H1 (cell line): ENCODE measurements at regions not wholly inside any gene's neighbourhood (a gene's known extent, or its start where the extent isn't known, plus 50 kb on each side); places are given as distances from the start of the nearest gene placed in this dataset.

Experiments
- CTCF ChIA-PET: fragments of 300-600 bp; sonication (Branson Sonifier 250); formaldehyde crosslinking; loops from one replicate; lab custom pipeline; 2021; ENCODE audit not compliant: partially characterized antibody; lab: Charles Lee
- POLR2A ChIA-PET: fragments of 300-600 bp; sonication (Branson Sonifier 250); formaldehyde crosslinking; loops from one replicate; lab custom pipeline; 2021; ENCODE audit warnings: inconsistent platforms; ENCODE audit not compliant: partially characterized antibody; lab: Charles Lee
- DNase-seq, 2 experiments: peaks; one replicate each; pipeline versions ENCODE4 v3.0.0 to v3.0.0-alpha.2; 2010 to 2022; ENCODE audit warnings: low spot score in 2 of 2, low read depth in 1 of 2, mixed read lengths in 1 of 2
- FAIRE-seq: peaks from 2 replicates; lab custom pipeline; 2011; peaks lifted over from hg19 to GRCh38; lab: Jason Lieb, UNC
- H2AFZ ChIP-seq: 2 replicates; pipeline ENCODE4 v1.8.1; 2012; ENCODE audit warnings: low read length, inconsistent platforms
- H2AK5ac ChIP-seq: 2 replicates; pipeline ENCODE4 v1.6.1; 2013; ENCODE audit warnings: low read depth, low read length
- H2BK120ac ChIP-seq: replicated peaks from 2 replicates; pipeline ENCODE3; 2013; ENCODE audit warnings: low read depth, low read length, inconsistent platforms
- H2BK12ac ChIP-seq: 2 replicates; pipeline ENCODE4 v1.6.1; 2013; ENCODE audit warnings: low read depth, low read length
- H2BK15ac ChIP-seq: 2 replicates; pipeline ENCODE4 v1.6.1; 2013; ENCODE audit warnings: low read length
- H2BK20ac ChIP-seq: 2 replicates; pipeline ENCODE4 v1.6.1; 2013; ENCODE audit warnings: low read length
- H2BK5ac ChIP-seq: 2 replicates; pipeline ENCODE4 v1.6.1; 2013; ENCODE audit warnings: low read depth, low read length
- H3K14ac ChIP-seq: 2 replicates; pipeline ENCODE4 v1.6.1; 2013; ENCODE audit warnings: inconsistent platforms; ENCODE audit not compliant: insufficient read length
- H3K18ac ChIP-seq: 2 replicates; pipeline ENCODE4 v1.6.1; 2013; ENCODE audit warnings: low read length; ENCODE audit errors: extremely low read depth
- H3K23ac ChIP-seq: 2 replicates; pipeline ENCODE4 v1.6.1; 2013; ENCODE audit warnings: inconsistent platforms; ENCODE audit not compliant: insufficient read length
- H3K23me2 ChIP-seq: 2 replicates; pipeline ENCODE4 v1.6.1; 2013; ENCODE audit warnings: low read depth, low read length
- H3K27ac ChIP-seq: 2 replicates; pipeline ENCODE4 v1.6.1; 2011; ENCODE audit warnings: low read depth, low read length, inconsistent platforms
- H3K27me3 ChIP-seq, 4 experiments: replicated peaks in 1 of 4; 1 replicate in 1 of 4; 2 replicates in 3 of 4; pipeline versions ENCODE4 v1.6.1 to v1.8.1; 2011 to 2013; ENCODE audit warnings: low read length in 3 of 4, mild to moderate bottlenecking in 3 of 4, inconsistent platforms in 2 of 4, mixed read lengths in 2 of 4, moderate library complexity in 1 of 4; ENCODE audit not compliant: control insufficient read depth in 3 of 4, insufficient read depth in 3 of 4; ENCODE audit errors: extremely low read depth in 1 of 4
- H3K36me3 ChIP-seq, 4 experiments: 2 replicates each; pipeline versions ENCODE4 v1.6.1 to v1.8.1; 2011 to 2013; ENCODE audit warnings: mild to moderate bottlenecking in 4 of 4, low read length in 3 of 4, moderate library complexity in 2 of 4, control low read depth in 1 of 4, inconsistent platforms in 1 of 4; ENCODE audit not compliant: insufficient read depth in 4 of 4, control insufficient read depth in 2 of 4
- H3K4ac ChIP-seq: replicated peaks from 2 replicates; pipeline ENCODE3; 2013; ENCODE audit warnings: low read length, low read depth, mixed read lengths, inconsistent platforms; ENCODE audit not compliant: insufficient read length
- H3K4me1 ChIP-seq, 4 experiments: replicated peaks in 1 of 4; 1 replicate in 1 of 4; 2 replicates in 3 of 4; pipeline versions ENCODE4 v1.6.1 to v1.8.1; 2011 to 2013; ENCODE audit warnings: low read length in 3 of 4, inconsistent platforms in 2 of 4, mixed read lengths in 1 of 4; ENCODE audit not compliant: insufficient read depth in 4 of 4, control insufficient read depth in 3 of 4
- H3K4me2 ChIP-seq, 2 experiments: 2 replicates each; pipeline versions ENCODE4 v1.6.1 to v1.8.1; 2011 to 2013; ENCODE audit warnings: low read depth in 2 of 2, low read length in 2 of 2, control low read depth in 1 of 2, inconsistent platforms in 1 of 2, mild to moderate bottlenecking in 1 of 2; ENCODE audit not compliant: insufficient read depth in 1 of 2
- H3K4me3 ChIP-seq, 4 experiments: fragments of 200-600, 300-600 bp in 1 of 4; sonication (generic), shearing (Covaris generic), sonication (Bioruptor Twin) in 1 of 4; 2 replicates each; pipeline versions ENCODE4 v1.5.1 to v1.8.1; 2011 to 2016; ENCODE audit warnings: low read length in 4 of 4, low read depth in 3 of 4, control low read depth in 2 of 4, inconsistent platforms in 2 of 4, mild to moderate bottlenecking in 2 of 4, mixed read lengths in 1 of 4, moderate library complexity in 1 of 4; ENCODE audit not compliant: insufficient read depth in 2 of 4; ENCODE audit errors: extremely low read depth in 1 of 4
- H3K56ac ChIP-seq: replicated peaks from 2 replicates; pipeline ENCODE3; 2013; ENCODE audit warnings: low read depth, mild to moderate bottlenecking, mixed read lengths, low read length, inconsistent platforms; ENCODE audit not compliant: insufficient read length
- H3K79me1 ChIP-seq: 2 replicates; pipeline ENCODE4 v1.6.1; 2013; ENCODE audit warnings: low read depth, low read length, control low read depth
- H3K79me2 ChIP-seq, 2 experiments: 2 replicates each; pipeline versions ENCODE4 v1.6.1 to v1.8.1; 2012 to 2013; ENCODE audit warnings: low read length in 2 of 2, mild to moderate bottlenecking in 2 of 2, inconsistent platforms in 1 of 2; ENCODE audit not compliant: insufficient read depth in 2 of 2, control insufficient read depth in 1 of 2
- H3K9ac ChIP-seq, 4 experiments: replicated peaks in 1 of 4; 1 replicate in 1 of 4; 2 replicates in 3 of 4; pipeline versions ENCODE4 v1.6.1 to v1.8.1; 2011 to 2013; ENCODE audit warnings: low read depth in 3 of 4, low read length in 3 of 4, control low read depth in 2 of 4, mild to moderate bottlenecking in 2 of 4, moderate library complexity in 2 of 4, inconsistent platforms in 1 of 4; ENCODE audit errors: extremely low read depth in 1 of 4
- H3K9me3 ChIP-seq, 2 experiments: 2 replicates each; pipeline versions ENCODE4 v1.6.1 to v1.8.1; 2012 to 2013; ENCODE audit warnings: mild to moderate bottlenecking in 2 of 2, moderate library complexity in 2 of 2, control low read depth in 1 of 2, inconsistent platforms in 1 of 2, low read depth in 1 of 2, low read length in 1 of 2, mixed read lengths in 1 of 2; ENCODE audit not compliant: insufficient read depth in 2 of 2
- H4K20me1 ChIP-seq, 2 experiments: replicated peaks in 1 of 2; 2 replicates each; pipeline versions ENCODE3 to v1.8.1; 2011 to 2013; ENCODE audit warnings: inconsistent platforms in 2 of 2, low read length in 2 of 2, mild to moderate bottlenecking in 1 of 2; ENCODE audit not compliant: insufficient read depth in 2 of 2, control insufficient read depth in 1 of 2
- H4K5ac ChIP-seq: 2 replicates; pipeline ENCODE4 v1.6.1; 2013; ENCODE audit warnings: low read length, low read depth, mixed read lengths, inconsistent platforms; ENCODE audit not compliant: insufficient read length
- H4K8ac ChIP-seq: 2 replicates; pipeline ENCODE4 v1.8.0; 2013; ENCODE audit warnings: mild to moderate bottlenecking, moderate library complexity, low read length, inconsistent platforms; ENCODE audit not compliant: insufficient read depth; ENCODE audit errors: extremely low read depth
- H4K91ac ChIP-seq: replicated peaks from 2 replicates; pipeline ENCODE3; 2013; ENCODE audit warnings: low read length, mixed read lengths, inconsistent platforms; ENCODE audit not compliant: insufficient read length
- ATF2 ChIP-seq: IDR thresholded peaks from 2 replicates; pipeline ENCODE4 v1.6.1; 2012; ENCODE audit warnings: low read length, inconsistent platforms
- CEBPB ChIP-seq: IDR thresholded peaks from 2 replicates; pipeline ENCODE4 v1.6.1; 2012; ENCODE audit warnings: low read depth, low read length
- EZH2 ChIP-seq: fragments of 200-600 bp; sonication (generic); IDR thresholded peaks from 2 replicates; pipeline ENCODE4 v1.7.1; 2012; ENCODE audit warnings: low read depth, mild to moderate bottlenecking, moderate library complexity, low read length, inconsistent platforms; ENCODE audit not compliant: severe bottlenecking
- JUND ChIP-seq: IDR thresholded peaks from 2 replicates; pipeline ENCODE4 v1.6.1; 2011; ENCODE audit warnings: mild to moderate bottlenecking, improper control_type of control experiment, low read length
- KDM1A ChIP-seq: fragments of 200-600, 300-600 bp; sonication (generic); IDR thresholded peaks from 2 replicates; pipeline ENCODE4 v1.7.1; 2016; ENCODE audit warnings: mild to moderate bottlenecking, low read length, borderline replicate concordance
- KDM4A ChIP-seq: IDR thresholded peaks from one replicate; pipeline ENCODE4 v1.7.1; 2012; ENCODE audit warnings: low read depth, mild to moderate bottlenecking, moderate library complexity, low read length, inconsistent platforms; ENCODE audit not compliant: severe bottlenecking
- POLR2AphosphoS5 ChIP-seq: IDR thresholded peaks from 2 replicates; pipeline ENCODE4 v1.6.1; 2011; ENCODE audit warnings: low read depth, low read length
- RAD21 ChIP-seq, 2 experiments: IDR thresholded peaks in 1 of 2; conservative IDR thresholded peaks in 1 of 2; 2 replicates each; pipeline ENCODE4 v1.6.1; 2011; ENCODE audit warnings: low read depth in 2 of 2, low read length in 2 of 2, improper control_type of control experiment in 1 of 2, inconsistent platforms in 1 of 2, mild to moderate bottlenecking in 1 of 2, moderate library complexity in 1 of 2
- SP2 ChIP-seq: IDR thresholded peaks from 2 replicates; pipeline ENCODE4 v1.6.1; 2012; ENCODE audit warnings: mild to moderate bottlenecking, low read length, inconsistent platforms
- TAF7 ChIP-seq: optimal IDR thresholded peaks from 2 replicates; pipeline ENCODE3; 2011; ENCODE audit warnings: low read depth, mild to moderate bottlenecking, inconsistent platforms, low read length, moderate library complexity, borderline replicate concordance
- TBP ChIP-seq: IDR thresholded peaks from 2 replicates; pipeline ENCODE4 v1.6.1; 2011; ENCODE audit warnings: low read depth, low read length, improper control_type of control experiment
- USF2 ChIP-seq: IDR thresholded peaks from 2 replicates; pipeline ENCODE4 v1.6.1; 2011; ENCODE audit warnings: low read length, improper control_type of control experiment
- WGBS, 2 experiments: shearing (Covaris generic) in 1 of 2; methylation state at CpG; one replicate each; pipeline versions ENCODE4 v1.1.6 to v1.1.7; 2013 to 2015; ENCODE audit warnings: low lambda C conversion rate in 2 of 2, mixed read lengths in 2 of 2, inconsistent platforms in 1 of 2, low coverage in 1 of 2, missing lambda C conversion rate in 1 of 2; ENCODE audit not compliant: insufficient replicate concordance in 2 of 2, insufficient coverage in 1 of 2, insufficient read length in 1 of 2; ENCODE audit errors: extremely low coverage in 1 of 2, missing lambda C conversion rate in 1 of 2; 5-methylcytosine and 5-hydroxymethylcytosine counted together

- H3K4me1 ChIP-seq: peaks cover 0 to 2% (median 0%) of the 10 kb centered on the region in 4 experiments; a peak in 1 of 7 replicates
- H4K20me1 ChIP-seq: no peaks in the 10 kb centered on the region
- no peak overlapping the region for H3K23ac ChIP-seq
- H3K27ac ChIP-seq: no peak overlapping the region
- no peak overlapping the region for H4K5ac ChIP-seq
- no peak overlapping the region for H4K8ac ChIP-seq
- no peaks in the 10 kb centered on the region for H3K79me1 ChIP-seq
- H2BK5ac ChIP-seq: no peak overlapping the region
- no peak overlapping the region for H3K9ac ChIP-seq
- FAIRE-seq (no peak), DNase-seq (no peak)
- no peaks in the 10 kb centered on the region for H3K79me2 ChIP-seq
- H2AFZ ChIP-seq: peak overlapping the region; percentile 73; the same call in 1 of the 2 replicates
- H3K27me3 ChIP-seq: no peaks in the 10 kb centered on the region
- no peak overlapping the region for H3K18ac ChIP-seq
- no peaks in the 10 kb centered on the region for H3K23me2 ChIP-seq
- no peak overlapping the region for H4K91ac ChIP-seq
- no peak overlapping the region for H2BK15ac ChIP-seq
- no peak overlapping the region for H2AK5ac ChIP-seq
- H3K14ac ChIP-seq: no peak overlapping the region
- no peak overlapping the region for H3K56ac ChIP-seq
- H3K4me3 ChIP-seq: no peak overlapping the region
- H3K4me2 ChIP-seq: no peak overlapping the region
- no peak overlapping the region for H2BK20ac ChIP-seq
- no peak overlapping the region for H2BK12ac ChIP-seq
- no peak overlapping the region for H3K4ac ChIP-seq
- no peaks in the 10 kb centered on the region; a peak in 1 of 4 replicates for H3K9me3 ChIP-seq
- CTCF ChIA-PET: no interaction called here
- H3K36me3 ChIP-seq: no peaks in the 10 kb centered on the region
- H2BK120ac ChIP-seq: no peak overlapping the region
- WGBS, 2 experiments: 100% methylated on average over 1 of the region's 1 CpG; no CpG with 5 or more reads in 1 of the 2 experiments
- POLR2A ChIA-PET: no interaction called here
- TF ChIP-seq CEBPB (no peak), ATF2 (no peak), TAF7 (no peak), JUND (no peak), KDM4A (no peak), SP2 (no peak), EZH2 (no peak), TBP (no peak), POLR2AphosphoS5 (no peak), RAD21 (IDR thresholded peaks at IDR 0.05 in 1 of 2, conservative IDR thresholded peaks at IDR 0.05 in 1 of 2; ENCODE audit: low read depth in 2 of 2, low read length in 2 of 2) (no peak), KDM1A (no peak), USF2 (no peak)
These were observed 229.3 kb upstream of the ZSWIM2 start for GRCh38 chr2:187078297-187078696.
